HepG2 (cell line): ENCODE measurements at regions not wholly inside any gene's neighbourhood (a gene's known extent, or its start where the extent isn't known, plus 50 kb on each side); places are given as distances from the start of the nearest gene placed in this dataset.
"Not testable (repeated sequence)": the region's sequence is repeated elsewhere in the genome, so short reads cannot be mapped to it uniquely, and the experiment has no call there.

Source experiments
- ATAC-seq: fragments of 200-7000 bp; cut with Tn5 transposase; 3 replicates; pipeline ENCODE4 v1.9.1; 2020; ENCODE audit warnings: mild to moderate bottlenecking, moderate library complexity
- BruUV-seq: library from RNA; stranded (reverse); fragments of 400-500 nt; replicated peaks from 2 replicates; lab custom pipeline; 2021; lab: Mats Ljungman, UMichigan
- CTCF ChIA-PET: fragments of 300-600 bp; formaldehyde crosslinking; extraction: SDS; loops from one replicate; lab custom pipeline; 2021; ENCODE audit warnings: low total read pairs, inconsistent platforms, low intra/inter-chr PET ratio; lab: Yijun Ruan, JAX
- POLR2A ChIA-PET: fragments of 350-600 bp; sonication (Branson Sonifier 250); formaldehyde crosslinking; loops from one replicate; lab custom pipeline; 2020; ENCODE audit warnings: antibody characterized with exemption, inconsistent platforms; lab: Yijun Ruan, JAX
- DNase-seq: peaks from one replicate; pipeline ENCODE4 v3.0.0-alpha.2; 2015; ENCODE audit warnings: low spot score
- FAIRE-seq: peaks from 3 replicates; lab custom pipeline; 2011; peaks lifted over from hg19 to GRCh38; lab: Jason Lieb, UNC
- H2AFZ ChIP-seq: one replicate; pipeline ENCODE4 v1.6.1; 2011; ENCODE audit warnings: low read length, inconsistent platforms
- H3K27ac ChIP-seq: fragments of 300-600 bp; 3 replicates; pipeline ENCODE4 v1.8.0; 2011; ENCODE audit warnings: mixed run types, mild to moderate bottlenecking, mixed read lengths, low read length, inconsistent platforms; ENCODE audit not compliant: insufficient read depth; ENCODE audit errors: extremely low read length
- H3K27me3 ChIP-seq, 2 experiments: fragments of 200-600 bp in 1 of 2; 2 replicates in 1 of 2; 3 replicates in 1 of 2; pipeline versions ENCODE4 v1.6.0 to v1.8.0; 2011; ENCODE audit warnings: low read length in 2 of 2, mild to moderate bottlenecking in 2 of 2, moderate library complexity in 2 of 2, inconsistent platforms in 1 of 2; ENCODE audit not compliant: insufficient read depth in 2 of 2, control insufficient read depth in 1 of 2
- H3K36me3 ChIP-seq, 2 experiments: fragments of 200-600 bp in 1 of 2; replicated peaks in 1 of 2; 2 replicates in 1 of 2; 3 replicates in 1 of 2; pipeline versions ENCODE4 v1.5.1 to v1.8.0; 2011; ENCODE audit warnings: low read length in 2 of 2, inconsistent platforms in 1 of 2; ENCODE audit not compliant: insufficient read depth in 2 of 2, control insufficient read depth in 1 of 2
- H3K4me1 ChIP-seq: 2 replicates; pipeline ENCODE4 v1.5.1; 2012; ENCODE audit warnings: low read length, inconsistent platforms; ENCODE audit not compliant: insufficient read depth
- H3K4me2 ChIP-seq: 2 replicates; pipeline ENCODE4 v1.6.0; 2011; ENCODE audit warnings: low read depth, low read length, inconsistent platforms
- H3K4me3 ChIP-seq, 3 experiments: fragments of 200-600 bp in 1 of 3; sonication (generic), shearing (Covaris generic) in 1 of 3; replicated peaks in 1 of 3; 2 replicates each; pipeline ENCODE4 v1.5.1; 2011 to 2016; ENCODE audit warnings: low read length in 3 of 3, inconsistent platforms in 2 of 3, low read depth in 2 of 3, mild to moderate bottlenecking in 2 of 3, control low read depth in 1 of 3, mixed read lengths in 1 of 3; ENCODE audit not compliant: insufficient read depth in 1 of 3
- H3K79me2 ChIP-seq: one replicate; pipeline ENCODE4 v1.6.1; 2011; ENCODE audit warnings: low read length, inconsistent platforms; ENCODE audit not compliant: insufficient read depth
- H3K9ac ChIP-seq: 2 replicates; pipeline ENCODE4 v1.6.0; 2011; ENCODE audit warnings: mild to moderate bottlenecking, low read depth, low read length, inconsistent platforms; ENCODE audit not compliant: insufficient read depth
- H3K9me3 ChIP-seq: 2 replicates; pipeline ENCODE4 v1.5.1; 2012; ENCODE audit warnings: mild to moderate bottlenecking, low read length
- H4K20me1 ChIP-seq: 2 replicates; pipeline ENCODE4 v1.6.0; 2011; ENCODE audit warnings: inconsistent platforms, mild to moderate bottlenecking, low read length, moderate library complexity; ENCODE audit not compliant: insufficient read depth
- BATF2 ChIP-seq: sonication (generic); formaldehyde crosslinking; IDR thresholded peaks from 2 replicates; pipeline ENCODE4 v1.8.0; 2022; ENCODE audit warnings: mild to moderate bottlenecking, missing genetic modification reagents, moderate library complexity
- CEBPG ChIP-seq: IDR thresholded peaks from 2 replicates; pipeline ENCODE4 v1.6.1; 2016
- HNRNPL ChIP-seq: fragments of 200-400 bp; formaldehyde crosslinking; IDR thresholded peaks from 2 replicates; pipeline ENCODE4 v1.6.1; 2017; ENCODE audit warnings: mild to moderate bottlenecking, low read depth, low read length
- NONO ChIP-seq, 2 experiments: fragments of 450-650 bp in 1 of 2; sonication (generic) in 1 of 2; formaldehyde crosslinking in 1 of 2; IDR thresholded peaks in 1 of 2; conservative IDR thresholded peaks in 1 of 2; 2 replicates each; pipeline versions ENCODE4 v1.6.1 to v1.8.0; 2017 to 2022; ENCODE audit warnings: mild to moderate bottlenecking in 1 of 2, missing genetic modification reagents in 1 of 2, moderate library complexity in 1 of 2
- ZNF235 ChIP-seq: sonication (generic); formaldehyde crosslinking; IDR thresholded peaks from 2 replicates; pipeline ENCODE4 v1.8.1; 2023; ENCODE audit warnings: mild to moderate bottlenecking, missing genetic modification reagents, borderline replicate concordance
- WGBS: methylation state at CpG from one replicate; pipeline ENCODE4 v1.1.6; 2017; ENCODE audit warnings: low lambda C conversion rate; 5-methylcytosine and 5-hydroxymethylcytosine counted together
- in situ Hi-C: cut with HindIII; loops from 2 replicates; pipeline ENCODE4 v1.10.0; 2017; ENCODE audit warnings: low pct_unique_long_range_greater_than_20kb; ENCODE audit not compliant: extremely low pct_ligation_motif_present
- intact Hi-C: fragments of 100-400 bp; cut with micrococcal nuclease; formaldehyde crosslinking; loops from one replicate; pipeline ENCODE4 v1.10.0; 2022; ENCODE audit not compliant: unreplicated experiment
- TF ChIP-seq, protein P1 (sequence below): sonication (generic); formaldehyde crosslinking; IDR thresholded peaks from 2 replicates; pipeline ENCODE4 v1.9.0; 2021; ENCODE audit warnings: missing genetic modification reagents, borderline replicate concordance
- TF ChIP-seq, protein P2 (sequence below): fragments of 450-650 bp; IDR thresholded peaks from 2 replicates; pipeline ENCODE4 v1.6.1; 2016

GRCh38 chr5:25515525-25515924, 870.7 kb upstream of the CDH10 start:
- no TSS peak for BruUV-seq
- POLR2A ChIA-PET = no interaction called here
- Histone ChIP-seq H3K27ac (no peak overlapping the region), H3K27me3 (no peaks in the 10 kb centered on the region), H3K36me3 (no peaks in the 10 kb centered on the region), H3K4me3 (no peak overlapping the region), H3K9me3 (peaks cover 35% of the 10 kb centered on the region), H3K4me1 (no peaks in the 10 kb centered on the region), H2AFZ (no peak overlapping the region), H3K79me2 (no peaks in the 10 kb centered on the region), H3K9ac (no peak overlapping the region), H3K4me2 (no peak overlapping the region), H4K20me1 (no peaks in the 10 kb centered on the region)
- CTCF ChIA-PET = no interaction called here
- FAIRE-seq = no peak
- no peak for DNase-seq
- in situ Hi-C loops = no loop called here
- 0% methylated on average over 2 of the region's 2 CpGs for WGBS
- intact Hi-C loops = no loop called here
- ATAC-seq = no peak
- TF ChIP-seq BATF2 (CRISPR knock-in tag) (no peak), CEBPG (CRISPR knock-in tag) (no peak), ZNF235 (no peak), HNRNPL (no peak), NONO (IDR thresholded peaks at IDR 0.05) (no peak), NONO (CRISPR knock-in tag; conservative IDR thresholded peaks at IDR 0.05) (no peak)
- TF ChIP-seq, protein P1, sequence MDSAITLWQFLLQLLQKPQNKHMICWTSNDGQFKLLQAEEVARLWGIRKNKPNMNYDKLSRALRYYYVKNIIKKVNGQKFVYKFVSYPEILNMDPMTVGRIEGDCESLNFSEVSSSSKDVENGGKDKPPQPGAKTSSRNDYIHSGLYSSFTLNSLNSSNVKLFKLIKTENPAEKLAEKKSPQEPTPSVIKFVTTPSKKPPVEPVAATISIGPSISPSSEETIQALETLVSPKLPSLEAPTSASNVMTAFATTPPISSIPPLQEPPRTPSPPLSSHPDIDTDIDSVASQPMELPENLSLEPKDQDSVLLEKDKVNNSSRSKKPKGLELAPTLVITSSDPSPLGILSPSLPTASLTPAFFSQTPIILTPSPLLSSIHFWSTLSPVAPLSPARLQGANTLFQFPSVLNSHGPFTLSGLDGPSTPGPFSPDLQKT (CRISPR knock-in tag) = no peak

DNA sequence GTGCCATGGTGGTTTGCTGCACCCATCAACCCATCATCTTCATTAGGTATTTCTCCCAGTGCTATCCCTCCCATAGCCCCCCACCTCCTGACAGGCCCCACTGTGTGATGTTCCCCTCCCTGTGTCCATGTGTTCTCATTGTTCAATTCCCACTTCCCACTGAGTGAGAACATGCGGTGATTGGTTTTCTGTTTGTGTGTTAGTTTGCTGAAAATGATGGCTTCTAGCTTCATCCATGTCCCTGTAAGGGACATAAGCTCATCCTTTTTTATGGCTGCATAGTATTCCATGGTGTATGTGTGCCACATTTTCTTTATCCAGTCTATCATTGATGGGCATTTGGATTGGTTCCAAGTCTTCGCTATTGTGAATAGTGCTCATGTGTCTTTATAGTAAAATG, 865.9 kb upstream of the CDH10 start:
- H3K9ac ChIP-seq, DNase-seq, H3K36me3 ChIP-seq, H3K9me3 ChIP-seq, H4K20me1 ChIP-seq, in situ Hi-C loops, H3K4me3 ChIP-seq, POLR2A ChIA-PET, BruUV-seq, H3K27ac ChIP-seq, intact Hi-C loops, H3K4me1 ChIP-seq, H2AFZ ChIP-seq, H3K4me2 ChIP-seq, CTCF ChIA-PET, H3K79me2 ChIP-seq, FAIRE-seq, ATAC-seq, H3K27me3 ChIP-seq: not testable (repeated sequence)
- TF ChIP-seq, protein P2, sequence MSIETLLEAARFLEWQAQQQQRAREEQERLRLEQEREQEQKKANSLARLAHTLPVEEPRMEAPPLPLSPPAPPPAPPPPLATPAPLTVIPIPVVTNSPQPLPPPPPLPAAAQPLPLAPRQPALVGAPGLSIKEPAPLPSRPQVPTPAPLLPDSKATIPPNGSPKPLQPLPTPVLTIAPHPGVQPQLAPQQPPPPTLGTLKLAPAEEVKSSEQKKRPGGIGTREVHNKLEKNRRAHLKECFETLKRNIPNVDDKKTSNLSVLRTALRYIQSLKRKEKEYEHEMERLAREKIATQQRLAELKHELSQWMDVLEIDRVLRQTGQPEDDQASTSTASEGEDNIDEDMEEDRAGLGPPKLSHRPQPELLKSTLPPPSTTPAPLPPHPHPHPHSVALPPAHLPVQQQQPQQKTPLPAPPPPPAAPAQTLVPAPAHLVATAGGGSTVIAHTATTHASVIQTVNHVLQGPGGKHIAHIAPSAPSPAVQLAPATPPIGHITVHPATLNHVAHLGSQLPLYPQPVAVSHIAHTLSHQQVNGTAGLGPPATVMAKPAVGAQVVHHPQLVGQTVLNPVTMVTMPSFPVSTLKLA = 0 out of 2 replicates have a peak, but pooled peaks have one; percentile 8
- 53% methylated on average over 2 of the region's 2 CpGs for WGBS

DNA sequence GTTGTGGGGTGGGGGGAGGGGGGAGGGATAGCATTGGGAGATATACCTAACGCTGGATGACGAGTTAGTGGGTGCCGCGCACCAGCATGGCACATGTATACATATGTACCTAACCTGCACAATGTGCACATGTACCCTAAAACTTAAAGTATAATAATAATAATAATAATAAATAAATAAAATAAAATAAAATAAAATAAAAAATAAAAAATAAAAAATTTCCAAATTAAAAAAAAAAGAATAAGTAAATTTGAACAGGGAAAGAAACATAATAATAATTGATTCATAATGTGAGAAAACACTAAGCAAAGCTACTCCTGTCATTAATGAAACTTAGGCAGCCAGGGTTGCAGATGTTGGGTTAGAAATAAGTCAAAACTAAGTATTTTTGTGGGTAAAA, 863.2 kb upstream of the CDH10 start:
- intact Hi-C loops, H4K20me1 ChIP-seq, H2AFZ ChIP-seq, H3K79me2 ChIP-seq, H3K4me1 ChIP-seq, H3K9ac ChIP-seq, in situ Hi-C loops, ATAC-seq, H3K36me3 ChIP-seq, H3K27me3 ChIP-seq, POLR2A ChIA-PET, BruUV-seq, H3K4me2 ChIP-seq, CTCF ChIA-PET, FAIRE-seq, H3K27ac ChIP-seq, H3K4me3 ChIP-seq, DNase-seq: not testable (repeated sequence)
- 73% methylated on average over 4 of the region's 4 CpGs for WGBS
- H3K9me3 ChIP-seq = peaks cover 11% of the 10 kb centered on the region; the same call in 1 of the 2 replicates
